ENCODE measurements at regions not wholly inside any gene's neighbourhood (a gene's known extent, or its start where the extent isn't known, plus 50 kb on each side); places are given as distances from the start of the nearest gene placed in this dataset.

GRCh38 chr21:35652196-35652595, 408.1 kb downstream of the SETD4 start:
- H3F3A ChIP-seq (ENCODE audit: low read depth): no peaks in the 10 kb centered on the region

GRCh38 chr21:35651196-35651595, 409.1 kb downstream of the SETD4 start:
- TF ChIP-seq EZH2phosphoT487 (IDR thresholded peaks at IDR 0.05; ENCODE audit: borderline replicate concordance): no peak
- no peak overlapping the region for H2AFZ ChIP-seq (ENCODE audit: low read length)
- no peaks in the 10 kb centered on the region for H3K9me3 ChIP-seq (ENCODE audit: insufficient read depth, low read depth, low read length)
- no peaks in the 10 kb centered on the region for H4K20me1 ChIP-seq (ENCODE audit: insufficient read depth, low read length, poor library complexity, severe bottlenecking)
- no peak overlapping the region for H3K4me2 ChIP-seq (ENCODE audit: low read depth, low read length, poor library complexity, severe bottlenecking)
- no peaks in the 10 kb centered on the region for H3F3A ChIP-seq (ENCODE audit: low read depth)
- H3K79me2 ChIP-seq (ENCODE audit: insufficient read depth, low read length): no peaks in the 10 kb centered on the region
- H3K9ac ChIP-seq (ENCODE audit: low read depth, low read length, poor library complexity, severe bottlenecking): no peak overlapping the region
- no peaks in the 10 kb centered on the region for H3K36me3 ChIP-seq (ENCODE audit: insufficient read depth, low read length)
- H3K4me1 ChIP-seq (ENCODE audit: insufficient read depth, low read length, poor library complexity, severe bottlenecking): no peaks in the 10 kb centered on the region
- no peaks in the 10 kb centered on the region for H3K9me2 ChIP-seq (replicated peaks; ENCODE audit: low read depth, low read length)
- H3K4me3 ChIP-seq (ENCODE audit: low read length, poor library complexity, severe bottlenecking): no peak overlapping the region
- H3K27me3 ChIP-seq (ENCODE audit: insufficient read depth, low read length, poor library complexity, severe bottlenecking): no peaks in the 10 kb centered on the region

More at GRCh38 chr21:35652196-35652595, 408.1 kb downstream of the SETD4 start:
- Histone ChIP-seq H3K4me3 (ENCODE audit: low read length, poor library complexity, severe bottlenecking) (no peak overlapping the region), H3K4me1 (ENCODE audit: insufficient read depth, low read length, poor library complexity, severe bottlenecking) (no peaks in the 10 kb centered on the region), H3K36me3 (ENCODE audit: insufficient read depth, low read length) (no peaks in the 10 kb centered on the region), H4K20me1 (ENCODE audit: insufficient read depth, low read length, poor library complexity, severe bottlenecking) (no peaks in the 10 kb centered on the region), H3K9me2 (replicated peaks; ENCODE audit: low read depth, low read length) (no peaks in the 10 kb centered on the region), H3K9me3 (ENCODE audit: insufficient read depth, low read depth, low read length) (no peaks in the 10 kb centered on the region), H3K27me3 (ENCODE audit: insufficient read depth, low read length, poor library complexity, severe bottlenecking) (no peaks in the 10 kb centered on the region), H3K4me2 (ENCODE audit: low read depth, low read length, poor library complexity, severe bottlenecking) (no peak overlapping the region), H2AFZ (ENCODE audit: low read length) (no peak overlapping the region), H3K79me2 (ENCODE audit: insufficient read depth, low read length) (no peaks in the 10 kb centered on the region), H3K9ac (ENCODE audit: low read depth, low read length, poor library complexity, severe bottlenecking) (no peak overlapping the region)
- TF ChIP-seq, protein P1, sequence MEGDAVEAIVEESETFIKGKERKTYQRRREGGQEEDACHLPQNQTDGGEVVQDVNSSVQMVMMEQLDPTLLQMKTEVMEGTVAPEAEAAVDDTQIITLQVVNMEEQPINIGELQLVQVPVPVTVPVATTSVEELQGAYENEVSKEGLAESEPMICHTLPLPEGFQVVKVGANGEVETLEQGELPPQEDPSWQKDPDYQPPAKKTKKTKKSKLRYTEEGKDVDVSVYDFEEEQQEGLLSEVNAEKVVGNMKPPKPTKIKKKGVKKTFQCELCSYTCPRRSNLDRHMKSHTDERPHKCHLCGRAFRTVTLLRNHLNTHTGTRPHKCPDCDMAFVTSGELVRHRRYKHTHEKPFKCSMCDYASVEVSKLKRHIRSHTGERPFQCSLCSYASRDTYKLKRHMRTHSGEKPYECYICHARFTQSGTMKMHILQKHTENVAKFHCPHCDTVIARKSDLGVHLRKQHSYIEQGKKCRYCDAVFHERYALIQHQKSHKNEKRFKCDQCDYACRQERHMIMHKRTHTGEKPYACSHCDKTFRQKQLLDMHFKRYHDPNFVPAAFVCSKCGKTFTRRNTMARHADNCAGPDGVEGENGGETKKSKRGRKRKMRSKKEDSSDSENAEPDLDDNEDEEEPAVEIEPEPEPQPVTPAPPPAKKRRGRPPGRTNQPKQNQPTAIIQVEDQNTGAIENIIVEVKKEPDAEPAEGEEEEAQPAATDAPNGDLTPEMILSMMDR (conservative IDR thresholded peaks at IDR 0.05; ENCODE audit: low read length): no peak

DNA sequence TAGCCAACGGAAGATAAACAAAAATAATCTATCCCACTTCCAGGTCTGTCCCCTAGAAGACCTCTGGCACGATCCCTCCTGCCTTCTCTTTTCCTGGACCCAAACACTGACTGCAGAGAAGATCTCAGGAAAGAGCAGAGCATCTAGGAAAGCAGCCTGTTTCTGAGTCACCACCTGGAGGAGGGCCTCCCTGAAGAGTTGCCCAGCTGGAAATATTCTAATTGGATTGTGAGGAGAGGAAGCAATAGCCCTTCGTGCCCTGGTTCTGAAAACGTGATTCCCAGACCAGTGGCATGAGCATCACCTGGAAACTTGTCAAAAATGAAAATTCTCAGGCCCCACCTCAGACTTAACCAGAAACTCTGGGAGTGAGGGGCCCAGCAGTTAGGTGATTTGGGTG, 411.1 kb downstream of the SETD4 start:
- Histone ChIP-seq H3K4me1 (ENCODE audit: insufficient read depth, low read length, poor library complexity, severe bottlenecking) (no peaks in the 10 kb centered on the region), H3K9me3 (ENCODE audit: insufficient read depth, low read depth, low read length) (no peaks in the 10 kb centered on the region), H3K79me2 (ENCODE audit: insufficient read depth, low read length) (no peaks in the 10 kb centered on the region), H3K36me3 (ENCODE audit: insufficient read depth, low read length) (no peaks in the 10 kb centered on the region), H3K9ac (ENCODE audit: low read depth, low read length, poor library complexity, severe bottlenecking) (no peak overlapping the region), H3K27me3 (ENCODE audit: insufficient read depth, low read length, poor library complexity, severe bottlenecking) (no peaks in the 10 kb centered on the region), H4K20me1 (ENCODE audit: insufficient read depth, low read length, poor library complexity, severe bottlenecking) (no peaks in the 10 kb centered on the region), H3K4me3 (ENCODE audit: low read length, poor library complexity, severe bottlenecking) (no peak overlapping the region), H2AFZ (ENCODE audit: low read length) (no peak overlapping the region), H3F3A (ENCODE audit: low read depth) (no peaks in the 10 kb centered on the region), H3K9me2 (replicated peaks; ENCODE audit: low read depth, low read length) (no peaks in the 10 kb centered on the region), H3K4me2 (ENCODE audit: low read depth, low read length, poor library complexity, severe bottlenecking) (no peak overlapping the region)
- TF ChIP-seq, protein P1 (conservative IDR thresholded peaks at IDR 0.05; ENCODE audit: low read length): no peak
- TF ChIP-seq EZH2phosphoT487 (IDR thresholded peaks at IDR 0.05; ENCODE audit: borderline replicate concordance): no peak

DNA sequence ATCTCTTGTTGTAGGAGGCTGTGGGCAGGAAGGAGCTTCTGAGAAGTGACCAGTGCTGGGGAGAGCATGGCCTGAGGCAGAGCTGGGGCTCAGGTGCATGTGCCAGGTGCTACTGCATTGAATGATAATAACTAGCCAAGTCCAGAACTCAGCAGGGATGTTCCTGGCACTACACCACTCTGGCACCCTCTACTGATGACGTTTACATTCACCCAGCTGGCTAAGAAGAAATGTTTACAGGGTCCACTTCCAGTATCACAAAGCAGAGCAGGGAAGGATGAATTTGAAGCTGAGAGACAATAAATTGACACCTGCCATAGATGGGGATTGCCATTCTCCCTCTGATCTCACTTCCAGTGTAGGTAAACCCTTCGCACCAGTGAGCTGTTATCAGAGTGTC, 411.8 kb downstream of the SETD4 start:
- H3K4me2 ChIP-seq (ENCODE audit: low read depth, low read length, poor library complexity, severe bottlenecking): no peak overlapping the region

More for the DNA sequence above, 411.8 kb downstream of the SETD4 start:
- H3K9ac ChIP-seq (ENCODE audit: low read depth, low read length, poor library complexity, severe bottlenecking): no peak overlapping the region
- H3K36me3 ChIP-seq (ENCODE audit: insufficient read depth, low read length): no peaks in the 10 kb centered on the region
- H3K9me3 ChIP-seq (ENCODE audit: insufficient read depth, low read depth, low read length): no peaks in the 10 kb centered on the region
- H3K27me3 ChIP-seq (ENCODE audit: insufficient read depth, low read length, poor library complexity, severe bottlenecking): no peaks in the 10 kb centered on the region
- H4K20me1 ChIP-seq (ENCODE audit: insufficient read depth, low read length, poor library complexity, severe bottlenecking): no peaks in the 10 kb centered on the region
- no peak for TF ChIP-seq EZH2phosphoT487 (IDR thresholded peaks at IDR 0.05; ENCODE audit: borderline replicate concordance)
- TF ChIP-seq, protein P1 (conservative IDR thresholded peaks at IDR 0.05; ENCODE audit: low read length): no peak
- no peaks in the 10 kb centered on the region for H3K9me2 ChIP-seq (replicated peaks; ENCODE audit: low read depth, low read length)
- H3K4me3 ChIP-seq (ENCODE audit: low read length, poor library complexity, severe bottlenecking): no peak overlapping the region
- no peaks in the 10 kb centered on the region for H3K4me1 ChIP-seq (ENCODE audit: insufficient read depth, low read length, poor library complexity, severe bottlenecking)
- no peaks in the 10 kb centered on the region for H3K79me2 ChIP-seq (ENCODE audit: insufficient read depth, low read length)
- H3F3A ChIP-seq (ENCODE audit: low read depth): no peaks in the 10 kb centered on the region
- no peak overlapping the region for H2AFZ ChIP-seq (ENCODE audit: low read length)
